Lower leg skin (tissue), 3 donors: ENCODE measurements at regions not wholly inside any gene's neighbourhood (a gene's known extent, or its start where the extent isn't known, plus 50 kb on each side); places are given as distances from the start of the nearest gene placed in this dataset.

Experiments
- POLR2A ChIP-seq, 2 donors: fragments of 450-650 bp; IDR thresholded peaks; one replicate each; pipeline ENCODE4 v1.6.1; 2016 to 2017; ENCODE audit warnings: antibody characterized with exemption in 2 of 2, mild to moderate bottlenecking in 1 of 2, moderate library complexity in 1 of 2
- TF ChIP-seq, protein P1 (sequence below), 3 donors: fragments of 450-650 bp; IDR thresholded peaks; one replicate each; pipeline ENCODE4 v1.5.1; 2016; ENCODE audit warnings: antibody characterized with exemption in 3 of 3, mild to moderate bottlenecking in 3 of 3, moderate library complexity in 2 of 3

- TF ChIP-seq, protein P1, sequence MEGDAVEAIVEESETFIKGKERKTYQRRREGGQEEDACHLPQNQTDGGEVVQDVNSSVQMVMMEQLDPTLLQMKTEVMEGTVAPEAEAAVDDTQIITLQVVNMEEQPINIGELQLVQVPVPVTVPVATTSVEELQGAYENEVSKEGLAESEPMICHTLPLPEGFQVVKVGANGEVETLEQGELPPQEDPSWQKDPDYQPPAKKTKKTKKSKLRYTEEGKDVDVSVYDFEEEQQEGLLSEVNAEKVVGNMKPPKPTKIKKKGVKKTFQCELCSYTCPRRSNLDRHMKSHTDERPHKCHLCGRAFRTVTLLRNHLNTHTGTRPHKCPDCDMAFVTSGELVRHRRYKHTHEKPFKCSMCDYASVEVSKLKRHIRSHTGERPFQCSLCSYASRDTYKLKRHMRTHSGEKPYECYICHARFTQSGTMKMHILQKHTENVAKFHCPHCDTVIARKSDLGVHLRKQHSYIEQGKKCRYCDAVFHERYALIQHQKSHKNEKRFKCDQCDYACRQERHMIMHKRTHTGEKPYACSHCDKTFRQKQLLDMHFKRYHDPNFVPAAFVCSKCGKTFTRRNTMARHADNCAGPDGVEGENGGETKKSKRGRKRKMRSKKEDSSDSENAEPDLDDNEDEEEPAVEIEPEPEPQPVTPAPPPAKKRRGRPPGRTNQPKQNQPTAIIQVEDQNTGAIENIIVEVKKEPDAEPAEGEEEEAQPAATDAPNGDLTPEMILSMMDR (IDR thresholded peaks at IDR 0.05): no peak
- no peak for TF ChIP-seq POLR2A (IDR thresholded peaks at IDR 0.05)
Measured at GRCh38 chr3:104628185-104628789, 738.4 kb upstream of the ALCAM start.
